ENCODE measurements at regions not wholly inside any gene's neighbourhood (a gene's known extent, or its start where the extent isn't known, plus 50 kb on each side); places are given as distances from the start of the nearest gene placed in this dataset.
"Not testable (repeated sequence)": the region's sequence is repeated elsewhere in the genome, so short reads cannot be mapped to it uniquely, and the experiment has no call there.

DNA sequence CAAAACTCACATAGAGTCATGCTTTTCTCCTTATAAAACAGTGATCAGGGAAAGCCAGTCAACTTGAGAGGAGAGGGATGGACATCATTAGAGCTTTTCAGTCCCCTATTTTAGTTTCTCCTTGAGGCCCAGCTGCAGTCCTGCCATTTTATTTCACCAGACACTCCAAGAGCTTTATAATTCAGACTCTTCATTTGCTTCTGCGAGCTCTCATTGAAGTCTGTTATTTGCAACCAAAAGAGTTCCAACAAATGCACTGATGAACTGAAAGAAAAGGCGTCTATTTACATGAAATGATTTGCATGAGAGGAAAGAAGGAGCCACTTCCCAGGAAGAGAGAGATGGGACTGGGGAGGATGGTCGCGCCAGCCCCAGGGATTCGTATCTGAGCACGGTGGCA lies 86.8 kb downstream of the NDUFA12 start:
- DNase-seq: no peak

GRCh38 chr12:94909663-94910062 lies 93.8 kb downstream of the NDUFA12 start:
- no peak for DNase-seq

DNA sequence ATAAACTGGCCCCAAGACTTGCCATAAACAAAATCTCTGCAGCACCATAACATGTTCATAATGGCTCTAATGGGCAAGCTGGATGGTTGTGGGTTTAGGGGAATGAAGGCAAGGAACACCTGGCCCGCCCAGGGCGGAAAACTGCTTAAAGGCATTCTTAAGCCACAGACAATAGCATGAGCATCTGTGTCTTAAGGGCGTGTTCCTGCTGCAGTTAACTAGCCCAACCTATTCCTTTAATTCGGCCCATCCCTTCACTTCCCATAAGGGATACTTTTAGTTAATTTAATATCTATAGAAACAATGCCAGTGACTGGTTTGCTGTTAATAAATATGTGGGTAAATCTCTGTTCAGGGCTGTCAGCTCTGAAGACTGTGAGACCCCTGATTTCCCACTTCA lies 97.7 kb downstream of the NDUFA12 start:
- DNase-seq: not testable (repeated sequence)

DNA sequence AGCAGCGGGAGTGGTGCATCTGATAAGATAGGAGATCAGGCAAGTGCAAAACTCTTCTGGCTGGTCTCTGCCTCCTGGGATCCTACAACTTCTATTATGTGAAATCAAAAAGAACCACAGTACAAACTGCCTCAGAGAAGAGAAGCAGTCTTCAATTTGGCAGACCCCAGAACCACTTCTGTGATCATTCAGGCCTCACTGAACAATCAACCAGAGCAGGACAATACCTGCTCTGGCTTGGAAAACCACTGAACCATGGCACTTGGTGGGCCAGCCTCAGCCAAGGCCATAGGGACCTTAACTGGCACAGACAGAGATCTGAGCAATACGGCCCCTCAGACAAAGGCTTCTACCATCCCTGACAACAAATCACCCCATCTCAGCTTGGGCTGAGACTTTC lies 103.0 kb downstream of the NDUFA12 start:
- no peak for DNase-seq

DNA sequence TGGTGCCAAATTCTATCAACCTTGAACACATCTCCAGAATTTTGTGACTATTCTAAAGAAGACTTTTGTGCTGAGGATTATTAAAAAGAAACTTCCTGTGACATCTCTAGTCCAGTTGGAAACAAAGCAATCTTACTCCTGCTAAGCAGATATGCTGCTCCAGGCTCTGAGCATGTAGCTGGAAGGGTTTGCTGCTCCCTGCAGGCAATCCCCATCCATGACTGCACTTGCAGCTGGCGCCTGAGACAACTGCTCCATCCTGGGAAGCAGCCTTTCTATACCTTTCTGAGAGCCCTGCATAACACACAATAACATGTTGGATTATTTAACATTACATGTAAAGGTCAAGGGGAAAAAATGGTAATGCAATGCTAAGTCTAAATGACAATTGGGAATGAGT lies 105.1 kb downstream of the NDUFA12 start:
- no peak for DNase-seq

DNA sequence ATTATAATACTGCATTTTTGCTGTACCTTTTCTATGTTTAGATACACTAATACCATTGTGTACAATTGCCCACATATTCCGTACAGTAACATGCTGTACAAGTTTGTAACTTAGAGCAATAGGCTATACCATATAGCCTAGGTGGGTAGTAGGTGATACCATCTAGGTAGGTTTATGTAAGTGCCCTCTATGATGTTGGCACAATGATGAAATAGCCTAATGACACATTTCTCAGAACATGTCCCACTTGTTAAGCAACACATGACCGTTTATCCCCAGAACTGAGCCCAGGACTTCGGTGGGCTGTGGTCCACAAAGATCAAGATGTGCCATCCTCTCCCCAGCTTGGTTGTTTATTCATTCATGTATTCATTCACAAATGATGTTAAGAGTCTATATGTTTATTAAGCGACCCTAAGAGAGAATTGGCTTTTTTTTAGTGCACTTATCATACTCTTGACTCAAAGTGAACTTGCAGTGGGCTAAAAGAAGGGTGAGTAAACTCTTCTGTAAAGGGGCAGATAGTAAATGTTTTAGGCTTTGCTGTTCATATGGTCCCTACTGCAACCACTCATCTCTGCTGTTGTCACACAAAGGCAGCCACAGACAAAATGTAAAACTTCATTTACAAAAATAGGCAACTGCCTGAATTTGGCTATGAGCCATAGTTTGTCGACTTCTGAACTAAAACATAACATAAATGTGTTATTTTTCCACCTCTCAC lies 110.8 kb downstream of the NDUFA12 start:
- no peak for DNase-seq

DNA sequence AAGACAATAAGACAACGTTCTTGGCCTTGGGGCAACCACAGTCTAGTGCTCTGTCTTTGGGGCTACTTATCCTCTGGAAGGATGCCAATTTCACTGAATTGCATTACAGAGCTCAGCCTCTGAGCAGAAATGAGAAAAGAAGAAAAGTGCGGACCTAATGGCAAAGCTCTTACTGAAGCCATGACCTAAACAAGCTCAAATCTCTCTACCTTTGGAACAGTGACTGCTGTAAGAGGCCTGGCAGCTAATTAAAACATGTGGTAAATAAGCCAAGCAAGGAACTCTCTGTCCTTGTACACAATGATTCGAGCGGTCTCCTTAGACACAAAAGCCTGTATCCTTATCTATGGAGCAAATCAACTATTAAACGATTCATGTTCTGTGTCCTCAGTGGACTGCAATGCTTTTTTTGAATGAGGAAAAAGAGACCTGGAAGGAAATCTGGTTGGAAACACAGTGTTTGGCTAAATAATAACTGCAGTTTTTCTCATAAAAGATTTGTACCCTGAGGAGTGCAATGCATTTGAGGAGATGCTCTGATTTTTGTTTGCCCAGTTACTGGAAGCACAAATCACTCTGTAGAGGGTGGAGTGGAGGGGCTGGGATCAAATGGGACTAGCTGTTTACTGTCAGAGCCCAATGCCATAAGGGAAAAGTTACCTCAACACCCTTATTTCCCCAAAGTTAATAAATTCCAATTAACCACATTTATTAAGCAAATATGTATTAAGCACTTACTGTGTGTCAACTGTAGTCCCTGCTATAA lies 113.9 kb downstream of the NDUFA12 start:
- DNase-seq: no peak

DNA sequence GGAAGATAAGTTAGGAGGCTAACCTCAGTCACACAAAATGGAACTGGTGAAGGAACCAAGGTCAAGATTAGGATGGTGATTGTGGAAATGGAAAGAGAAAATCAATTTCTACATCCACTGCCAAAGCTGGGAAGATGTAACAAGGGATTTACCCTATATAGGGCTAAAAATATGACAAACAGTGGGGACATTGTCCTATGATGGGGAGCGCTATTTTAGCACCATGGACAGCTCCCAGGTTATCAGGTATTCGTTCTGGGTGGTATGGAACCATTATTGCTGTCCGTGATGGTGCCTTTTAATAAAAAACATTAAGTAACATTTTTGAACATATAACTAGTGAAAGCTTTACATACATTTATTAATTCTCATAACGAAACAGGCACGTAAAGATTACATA lies 124.0 kb downstream of the NDUFA12 start:
- no peak for DNase-seq

DNA sequence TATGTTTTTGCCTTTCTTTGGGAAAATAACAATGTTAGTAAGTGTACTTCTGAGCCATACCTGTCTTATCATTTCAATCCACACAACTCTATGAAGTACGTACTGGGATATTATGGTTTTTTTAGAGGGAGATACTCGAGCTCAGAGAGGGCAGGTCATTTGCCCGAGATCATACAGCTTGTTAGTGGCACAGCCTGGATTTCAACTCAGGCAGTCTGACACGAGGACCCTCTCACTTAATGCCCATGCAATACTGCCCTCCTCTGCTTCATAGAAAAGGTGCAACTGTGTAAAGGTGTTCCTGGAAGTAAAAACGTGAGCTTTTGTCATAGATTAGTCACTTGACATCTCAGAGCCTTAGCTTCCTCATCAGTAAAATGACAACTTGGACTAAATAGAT lies 128.0 kb downstream of the NDUFA12 start:
- DNase-seq: peak; percentile 27

GRCh38 chr12:94874518-94875302 lies 128.8 kb downstream of the NDUFA12 start:
- no peak for DNase-seq

DNA sequence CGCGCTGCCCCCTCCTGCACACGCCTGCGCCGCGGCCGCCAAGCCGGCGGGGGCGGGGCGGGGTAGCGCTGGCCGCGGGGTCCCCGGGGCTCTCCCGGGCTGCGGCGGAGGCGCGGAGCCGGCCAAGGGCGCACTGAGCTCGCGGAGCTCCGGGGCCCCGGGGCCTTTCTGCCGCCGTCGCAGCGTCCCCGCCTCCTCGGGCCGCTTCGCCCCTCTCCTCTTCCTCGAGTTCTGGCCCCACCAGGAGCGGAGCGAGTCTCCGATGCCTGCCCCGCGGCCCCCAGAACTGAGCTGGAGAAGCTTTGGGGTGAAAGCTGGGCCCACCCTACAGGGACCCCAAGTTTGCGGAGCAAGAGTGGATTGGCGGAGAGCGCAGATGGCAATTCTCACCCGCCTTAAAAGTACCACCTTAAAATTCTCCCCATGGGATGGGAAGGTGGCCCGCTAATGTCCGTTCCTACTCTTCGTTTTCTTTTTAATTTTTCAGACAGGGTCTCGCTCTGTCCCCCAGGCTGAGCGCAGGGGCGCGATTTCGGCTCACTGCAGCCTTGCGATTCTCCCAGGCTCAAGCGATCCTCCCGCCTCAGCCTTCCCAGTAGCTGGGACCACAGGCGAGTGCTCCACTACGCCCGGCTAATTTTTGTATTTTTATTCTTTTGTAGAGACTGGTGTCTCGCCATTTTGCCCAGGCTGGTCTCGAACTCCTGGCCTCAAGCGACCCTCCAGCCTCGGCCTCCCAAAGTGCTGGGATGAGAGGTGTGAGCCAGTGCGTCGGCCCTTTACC lies 129.6 kb downstream of the NDUFA12 start:
- DNase-seq: no peak

DNA sequence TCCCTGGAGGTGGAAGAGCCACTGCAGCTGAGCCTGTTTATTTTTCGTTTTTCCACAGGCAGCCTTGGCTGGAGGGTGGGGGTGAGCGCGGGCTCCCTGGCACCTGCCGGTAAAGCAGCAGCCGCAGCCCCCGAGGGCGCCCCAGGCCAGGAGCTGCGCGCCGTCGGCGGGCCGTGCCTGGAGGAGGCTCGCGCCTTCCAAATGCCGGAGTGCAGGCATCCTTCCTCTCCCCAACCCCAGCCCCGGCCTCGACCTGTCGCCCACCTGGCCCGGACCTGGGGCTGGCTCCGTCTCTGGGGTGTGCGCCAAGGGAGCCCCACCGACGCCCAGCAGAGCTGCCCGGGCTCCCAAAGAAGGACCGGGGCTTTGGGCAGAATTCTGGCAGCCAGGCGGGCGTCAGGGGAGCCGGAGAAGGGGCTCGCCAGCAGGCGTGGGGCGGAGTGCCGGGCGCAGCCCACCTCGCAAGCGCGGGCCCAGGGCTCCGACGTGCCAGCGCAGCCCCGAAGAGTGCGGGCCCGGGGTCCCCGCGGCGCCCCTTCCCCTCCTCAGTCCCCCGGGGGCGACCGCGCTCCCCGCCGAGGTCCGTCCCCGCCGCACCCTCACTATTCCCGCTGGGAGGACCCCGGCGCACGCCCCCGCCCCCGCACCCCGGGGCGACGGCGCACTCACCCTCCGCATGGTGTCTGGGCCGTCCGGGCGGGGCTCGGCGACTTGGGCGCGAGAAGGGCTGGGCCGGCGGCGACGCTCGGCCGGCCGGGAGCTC lies 130.3 kb downstream of the NDUFA12 start:
- DNase-seq: no peak

GRCh38 chr12:94872671-94872970 lies 130.9 kb downstream of the NDUFA12 start:
- DNase-seq: no peak

- no peak for DNase-seq
These were observed 131.4 kb downstream of the NDUFA12 start for GRCh38 chr12:94872007-94872653.

- no peak for DNase-seq
These were observed 133.0 kb downstream of the NDUFA12 start for GRCh38 chr12:94870511-94870910.

DNA sequence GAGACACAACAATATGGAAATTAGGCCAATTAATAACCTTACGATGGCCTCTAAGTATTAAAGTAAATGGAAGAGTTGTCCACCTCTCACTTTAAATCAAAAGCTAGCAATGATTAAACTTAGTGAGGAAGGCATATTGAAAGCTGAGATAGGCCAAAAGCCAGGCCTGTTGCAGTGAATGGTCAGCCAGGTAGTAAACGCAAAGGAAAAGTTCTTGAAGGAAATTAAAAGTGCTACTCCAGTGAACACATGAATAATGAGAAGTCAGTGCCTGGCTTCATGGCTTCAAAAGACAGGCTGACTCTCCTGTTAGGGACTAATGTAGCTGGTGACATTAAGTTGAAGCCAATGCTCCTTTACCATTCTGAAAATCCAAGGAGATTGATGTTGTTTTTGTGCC lies 135.3 kb downstream of the NDUFA12 start:
- no peak for DNase-seq

DNA sequence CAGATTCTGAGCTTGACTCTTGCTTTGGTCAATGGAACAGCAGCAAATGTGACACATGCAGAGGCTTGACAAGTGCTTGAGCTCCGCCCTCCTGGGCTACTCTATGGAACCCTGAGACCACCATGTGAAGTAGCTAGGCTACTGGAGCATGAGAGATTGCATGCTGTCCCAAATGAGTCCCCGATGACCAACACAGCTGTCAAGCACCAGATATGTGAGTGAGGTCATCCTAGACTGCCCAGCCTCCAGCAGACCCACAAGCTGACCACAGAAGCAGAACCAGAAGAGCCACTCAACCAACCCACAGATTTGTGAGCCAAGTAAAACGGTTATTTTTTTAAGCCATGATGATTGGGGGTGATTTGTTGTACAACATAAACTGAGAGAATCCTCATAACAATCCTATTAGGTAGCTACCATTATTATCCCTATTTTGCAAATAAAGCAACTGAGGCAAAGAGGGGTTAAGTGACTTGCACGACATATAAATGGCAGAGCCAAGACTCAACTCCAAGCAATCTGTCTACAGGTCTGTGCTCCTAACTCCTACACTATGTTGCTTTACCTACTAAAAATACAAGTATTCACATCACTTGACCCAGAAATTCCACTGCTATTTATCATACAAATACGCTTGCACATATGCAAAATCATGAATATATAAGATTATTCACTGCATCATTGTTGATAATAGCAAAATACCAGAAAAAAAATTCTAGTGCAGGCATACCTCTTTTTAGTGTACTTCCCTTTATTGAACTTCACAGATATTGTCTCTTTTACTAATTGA lies 136.2 kb downstream of the NDUFA12 start:
- DNase-seq: no peak

DNA sequence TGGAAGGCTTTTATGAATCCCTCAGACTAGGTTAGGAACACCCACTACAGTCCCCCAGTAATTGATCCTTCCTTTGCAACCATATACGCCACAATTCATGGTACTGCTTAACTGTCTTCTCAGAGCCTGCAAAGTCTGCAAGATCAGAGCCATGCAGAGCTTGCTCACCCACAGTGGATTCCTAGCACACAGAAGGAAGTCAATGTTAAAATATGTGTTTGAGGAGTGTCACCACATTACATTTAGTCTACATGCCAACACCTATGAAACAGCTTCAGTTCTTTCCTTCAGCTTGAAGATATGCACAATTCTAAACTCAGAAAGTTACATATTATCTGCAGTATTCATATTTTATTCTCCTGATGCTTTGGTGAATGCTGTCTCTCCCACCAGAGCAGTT lies 138.5 kb downstream of the NDUFA12 start:
- DNase-seq: no peak

DNA sequence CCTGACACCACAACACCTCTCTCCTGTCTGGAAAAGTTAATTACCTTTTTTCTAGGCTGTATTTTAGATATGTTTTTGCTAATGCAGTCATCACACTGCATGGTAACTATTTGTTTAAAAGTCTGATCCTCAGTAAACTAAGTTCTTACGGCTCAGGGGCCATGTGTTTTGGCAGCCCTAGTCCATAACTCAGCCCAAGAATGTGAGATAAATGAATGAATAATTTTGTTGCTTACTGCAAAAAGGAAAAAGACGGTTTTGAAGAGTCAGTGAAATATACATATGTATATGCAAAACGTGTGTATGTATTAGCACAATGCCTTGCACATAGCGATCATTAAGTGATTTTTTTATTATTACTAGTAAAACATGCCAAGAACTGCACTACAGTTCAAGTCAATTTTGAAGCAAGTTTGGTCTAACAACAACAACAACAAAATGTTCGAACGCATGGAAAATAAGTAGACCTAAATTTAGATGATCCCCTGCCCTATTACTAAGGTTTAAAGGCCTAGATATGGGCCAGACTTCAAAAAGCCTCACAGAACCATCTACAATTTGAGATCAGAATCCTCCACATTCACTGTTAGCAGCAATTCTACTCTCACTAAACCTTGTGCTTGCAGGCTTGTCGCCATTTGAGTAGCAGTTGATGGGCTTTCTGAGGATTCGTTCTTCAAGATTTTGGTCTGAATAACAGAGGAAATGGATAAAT lies 140.0 kb downstream of the NDUFA12 start:
- no peak for DNase-seq

GRCh38 chr12:94862421-94862820 lies 141.1 kb downstream of the NDUFA12 start:
- DNase-seq: no peak

Data from CD4-positive, alpha-beta T cell treated with Interferon gamma for 1 hour (primary cell).